PFSK-1 (cell line): ENCODE measurements at regions not wholly inside any gene's neighbourhood (a gene's known extent, or its start where the extent isn't known, plus 50 kb on each side); places are given as distances from the start of the nearest gene placed in this dataset.

Experiments used
- FOXP2 ChIP-seq: optimal IDR thresholded peaks from 2 replicates; pipeline ENCODE3; 2011; ENCODE audit warnings: borderline replicate concordance, control low read depth, inconsistent platforms; ENCODE audit not compliant: insufficient read depth; ENCODE audit errors: extremely low read length, extremely low read depth
- POLR2AphosphoS5 ChIP-seq: IDR thresholded peaks from 2 replicates; pipeline ENCODE4 v1.6.1; 2012; ENCODE audit warnings: low read depth, mild to moderate bottlenecking, control low read depth, low read length, moderate library complexity
- SIN3A ChIP-seq: IDR thresholded peaks from 2 replicates; pipeline ENCODE4 v1.6.1; 2012; ENCODE audit warnings: mild to moderate bottlenecking, low read length, moderate library complexity, borderline replicate concordance; ENCODE audit not compliant: insufficient read depth
- TAF1 ChIP-seq: IDR thresholded peaks from 2 replicates; pipeline ENCODE4 v1.6.1; 2012; ENCODE audit warnings: low read length, control low read depth, borderline replicate concordance; ENCODE audit not compliant: insufficient read depth
- TF ChIP-seq, protein P1 (sequence below), 2 experiments: IDR thresholded peaks; 2 replicates each; pipeline versions ENCODE4 v1.6.1 to v1.8.0; 2011 to 2012; ENCODE audit warnings: low read depth in 2 of 2, low read length in 2 of 2, control low read depth in 1 of 2, inconsistent platforms in 1 of 2, mild to moderate bottlenecking in 1 of 2, moderate library complexity in 1 of 2; ENCODE audit not compliant: insufficient read depth in 1 of 2

GRCh38 chr5:166947045-166947444 lies 1344.4 kb upstream of the WWC1 start:
- TF ChIP-seq POLR2AphosphoS5 = no peak
- no peak for TF ChIP-seq TAF1
- TF ChIP-seq, protein P1, sequence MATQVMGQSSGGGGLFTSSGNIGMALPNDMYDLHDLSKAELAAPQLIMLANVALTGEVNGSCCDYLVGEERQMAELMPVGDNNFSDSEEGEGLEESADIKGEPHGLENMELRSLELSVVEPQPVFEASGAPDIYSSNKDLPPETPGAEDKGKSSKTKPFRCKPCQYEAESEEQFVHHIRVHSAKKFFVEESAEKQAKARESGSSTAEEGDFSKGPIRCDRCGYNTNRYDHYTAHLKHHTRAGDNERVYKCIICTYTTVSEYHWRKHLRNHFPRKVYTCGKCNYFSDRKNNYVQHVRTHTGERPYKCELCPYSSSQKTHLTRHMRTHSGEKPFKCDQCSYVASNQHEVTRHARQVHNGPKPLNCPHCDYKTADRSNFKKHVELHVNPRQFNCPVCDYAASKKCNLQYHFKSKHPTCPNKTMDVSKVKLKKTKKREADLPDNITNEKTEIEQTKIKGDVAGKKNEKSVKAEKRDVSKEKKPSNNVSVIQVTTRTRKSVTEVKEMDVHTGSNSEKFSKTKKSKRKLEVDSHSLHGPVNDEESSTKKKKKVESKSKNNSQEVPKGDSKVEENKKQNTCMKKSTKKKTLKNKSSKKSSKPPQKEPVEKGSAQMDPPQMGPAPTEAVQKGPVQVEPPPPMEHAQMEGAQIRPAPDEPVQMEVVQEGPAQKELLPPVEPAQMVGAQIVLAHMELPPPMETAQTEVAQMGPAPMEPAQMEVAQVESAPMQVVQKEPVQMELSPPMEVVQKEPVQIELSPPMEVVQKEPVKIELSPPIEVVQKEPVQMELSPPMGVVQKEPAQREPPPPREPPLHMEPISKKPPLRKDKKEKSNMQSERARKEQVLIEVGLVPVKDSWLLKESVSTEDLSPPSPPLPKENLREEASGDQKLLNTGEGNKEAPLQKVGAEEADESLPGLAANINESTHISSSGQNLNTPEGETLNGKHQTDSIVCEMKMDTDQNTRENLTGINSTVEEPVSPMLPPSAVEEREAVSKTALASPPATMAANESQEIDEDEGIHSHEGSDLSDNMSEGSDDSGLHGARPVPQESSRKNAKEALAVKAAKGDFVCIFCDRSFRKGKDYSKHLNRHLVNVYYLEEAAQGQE (IDR thresholded peaks at IDR 0.05; ENCODE audit: insufficient read depth in 1 of 2, low read depth in 2 of 2, low read length in 2 of 2) = no peak
- TF ChIP-seq SIN3A = no peak
- TF ChIP-seq FOXP2 = no peak
